Activated CD4-positive, alpha-beta T cell treated with anti-CD3 and anti-CD28 coated beads, Interleukin-2, amount 50 U/mL, for 48 hours (primary cell): ENCODE measurements at regions not wholly inside any gene's neighbourhood (a gene's known extent, or its start where the extent isn't known, plus 50 kb on each side); places are given as distances from the start of the nearest gene placed in this dataset.
"Not testable (repeated sequence)": the region's sequence is repeated elsewhere in the genome, so short reads cannot be mapped to it uniquely, and the experiment has no call there.

Experiments
- DNase-seq, 2 experiments: peaks; one replicate each; pipeline ENCODE4 v3.0.0-alpha.2; 2020

DNA sequence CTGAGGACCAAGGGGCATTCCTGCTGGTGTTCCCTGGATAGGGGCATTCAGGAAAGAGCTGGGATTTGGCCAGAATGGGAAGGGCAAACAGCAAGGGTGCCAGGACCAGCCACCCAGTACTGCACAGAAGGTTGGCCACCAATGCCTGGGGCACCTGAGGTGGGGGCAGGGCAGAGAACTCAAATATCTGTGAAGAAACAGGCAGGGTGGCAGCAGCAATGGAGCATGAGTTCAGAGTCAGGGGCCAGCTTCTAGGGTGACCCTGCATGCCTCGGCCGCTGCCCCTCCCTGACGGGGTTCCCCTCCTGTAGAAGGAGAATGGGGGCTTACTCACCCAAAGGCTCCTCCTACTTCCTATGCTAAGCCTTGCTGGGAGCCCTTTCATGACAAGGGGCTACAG lies 79.3 kb upstream of the SHANK2 start:
- DNase-seq, result no peak

DNA sequence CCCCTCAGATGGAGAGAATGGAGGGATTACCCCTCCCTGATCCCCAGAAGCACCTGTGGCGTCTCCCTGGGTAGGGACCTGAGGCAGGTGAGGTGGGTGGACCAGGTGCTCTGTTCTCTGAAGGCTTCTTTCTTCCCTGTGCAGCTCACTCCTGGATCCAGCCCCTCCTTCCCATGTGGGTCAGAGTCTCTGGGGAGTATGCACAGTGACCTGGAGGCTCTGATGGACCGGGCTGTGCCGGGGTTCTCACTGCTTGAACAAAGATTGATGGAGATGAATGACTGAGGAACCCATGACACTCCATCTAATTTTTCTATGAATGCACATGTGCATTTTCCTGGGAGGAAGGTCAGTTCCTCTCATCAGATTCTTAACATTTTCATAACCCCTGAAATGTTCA lies 78.6 kb upstream of the SHANK2 start:
- no peak for DNase-seq

DNA sequence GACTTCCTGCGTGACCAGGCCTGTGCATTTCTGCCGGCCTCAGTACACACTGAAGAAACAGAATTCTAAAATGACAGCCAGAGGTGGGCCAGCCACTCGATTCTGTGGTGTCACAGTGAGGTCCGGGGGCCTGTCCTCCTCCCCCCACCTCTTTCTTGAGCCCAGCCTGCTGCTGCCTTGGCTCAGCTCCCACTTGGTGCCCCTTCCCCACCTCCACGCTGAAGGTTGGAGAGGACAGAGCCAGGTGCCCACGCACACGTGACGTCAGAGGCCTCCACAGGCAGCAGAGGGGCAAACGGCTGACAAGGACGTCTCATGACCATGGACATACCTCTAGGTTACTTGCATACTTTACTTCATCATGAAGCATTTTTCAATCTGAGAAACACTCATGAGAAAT lies 78.0 kb upstream of the SHANK2 start:
- no peak for DNase-seq

DNA sequence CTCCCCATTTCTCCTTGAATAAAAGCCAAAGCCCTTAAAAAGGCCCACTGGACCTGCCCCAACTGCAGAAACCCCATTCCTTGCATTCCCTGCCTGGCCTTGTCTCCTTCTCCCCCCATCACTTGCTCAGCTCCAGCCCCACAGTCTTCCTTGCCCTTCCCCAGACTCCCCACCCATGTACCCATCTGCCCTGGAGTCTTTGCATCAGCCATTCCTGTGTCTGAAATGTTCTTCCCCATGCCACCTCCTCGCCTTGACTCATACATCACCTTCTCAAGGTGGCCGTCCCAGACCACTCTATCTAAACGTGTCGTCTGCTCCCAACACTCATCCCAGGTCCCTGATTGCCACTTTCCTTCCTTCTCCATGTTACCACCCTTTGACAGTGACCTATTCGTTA lies 77.4 kb upstream of the SHANK2 start:
- no peak for DNase-seq

DNA sequence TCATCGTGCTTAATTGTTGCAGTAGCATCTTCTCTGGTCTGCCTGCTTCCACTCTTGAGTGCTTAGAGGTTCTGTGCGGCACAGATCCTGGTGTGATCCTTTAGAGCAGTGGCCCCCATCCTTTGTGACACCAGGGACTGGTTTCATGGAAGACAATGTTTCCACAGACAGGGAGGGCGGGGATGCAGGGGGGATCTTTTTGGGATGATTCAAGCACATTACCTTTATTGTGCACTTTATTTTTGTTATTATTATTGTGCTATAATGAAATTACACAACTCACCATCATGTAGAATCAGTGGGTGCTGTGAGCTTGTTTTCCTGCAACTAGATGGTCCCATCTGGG lies 76.8 kb upstream of the SHANK2 start:
- DNase-seq, result no peak

DNA sequence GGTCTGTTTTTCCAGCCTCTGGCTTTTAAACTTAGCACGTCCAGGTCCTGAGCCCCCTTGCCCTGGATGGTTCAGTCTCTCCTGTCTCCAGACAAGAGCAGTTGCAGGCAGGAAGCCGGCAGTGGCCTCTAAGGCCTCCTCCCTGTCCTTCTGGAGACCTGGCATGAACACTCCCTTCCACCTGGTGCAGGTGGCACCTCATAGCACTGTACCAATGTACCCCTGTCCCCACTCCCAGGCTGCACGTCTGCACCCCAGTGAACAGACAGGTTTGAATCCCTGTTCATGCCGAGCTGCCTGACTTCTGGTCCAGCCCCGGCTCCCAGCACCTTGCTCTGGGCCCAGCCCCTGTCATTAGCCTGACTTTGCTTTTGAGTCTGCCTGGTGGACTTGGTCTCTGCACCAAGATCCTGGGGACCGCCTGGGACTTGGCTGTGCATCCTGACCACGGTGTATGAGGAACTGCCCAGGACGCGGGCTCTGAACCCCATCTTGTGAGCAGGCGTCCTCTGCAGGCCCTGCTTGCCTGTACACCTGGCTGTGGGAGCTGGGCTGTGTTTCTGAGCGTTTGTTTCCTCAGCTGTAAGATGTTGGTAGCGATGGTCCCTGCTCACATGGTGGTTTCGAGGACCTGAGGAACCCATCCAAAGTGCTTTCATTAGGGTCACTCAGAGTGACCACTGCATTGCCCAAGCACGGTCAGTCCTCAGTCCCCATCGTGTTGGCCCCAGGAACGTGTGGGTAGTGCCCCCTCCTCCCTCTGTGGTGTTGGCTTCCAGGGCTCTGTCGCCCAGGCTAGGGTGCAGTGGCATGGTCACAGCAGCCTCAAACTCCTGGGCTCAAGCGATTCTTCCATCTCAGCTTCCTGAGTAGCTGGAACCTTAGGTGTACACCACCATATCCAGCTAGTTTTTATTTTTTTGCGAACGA lies 75.0 kb upstream of the SHANK2 start:
- no peak for DNase-seq

DNA sequence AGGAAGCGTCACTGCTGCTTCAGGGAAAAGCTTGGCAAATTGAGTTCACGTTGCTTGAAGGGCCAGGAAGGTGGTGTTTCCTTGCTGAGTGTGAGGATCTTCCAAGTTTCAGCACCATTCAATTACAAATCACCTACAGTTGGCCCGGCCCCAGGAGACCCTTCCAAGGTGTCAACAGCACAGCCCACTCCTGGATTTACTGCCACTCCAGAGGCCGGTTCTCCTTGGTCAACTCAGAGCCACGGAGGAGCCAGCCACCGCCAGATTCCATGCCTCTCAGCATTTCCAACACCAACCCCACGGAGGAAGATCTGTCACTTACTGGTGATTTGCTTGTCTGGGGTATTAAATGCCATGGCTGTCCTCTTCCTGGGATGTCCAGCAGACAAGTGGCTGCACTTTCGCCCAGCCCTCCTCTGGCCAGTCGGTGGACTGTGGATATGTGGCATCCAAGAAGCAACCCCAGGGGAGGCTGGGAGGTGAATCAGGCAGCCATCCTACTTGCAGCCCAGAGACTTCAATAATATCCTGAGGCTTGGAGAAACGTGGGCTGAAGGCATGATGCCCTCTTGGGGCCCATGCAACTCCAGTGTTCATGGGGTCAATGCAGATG lies 74.1 kb upstream of the SHANK2 start:
- no peak for DNase-seq

DNA sequence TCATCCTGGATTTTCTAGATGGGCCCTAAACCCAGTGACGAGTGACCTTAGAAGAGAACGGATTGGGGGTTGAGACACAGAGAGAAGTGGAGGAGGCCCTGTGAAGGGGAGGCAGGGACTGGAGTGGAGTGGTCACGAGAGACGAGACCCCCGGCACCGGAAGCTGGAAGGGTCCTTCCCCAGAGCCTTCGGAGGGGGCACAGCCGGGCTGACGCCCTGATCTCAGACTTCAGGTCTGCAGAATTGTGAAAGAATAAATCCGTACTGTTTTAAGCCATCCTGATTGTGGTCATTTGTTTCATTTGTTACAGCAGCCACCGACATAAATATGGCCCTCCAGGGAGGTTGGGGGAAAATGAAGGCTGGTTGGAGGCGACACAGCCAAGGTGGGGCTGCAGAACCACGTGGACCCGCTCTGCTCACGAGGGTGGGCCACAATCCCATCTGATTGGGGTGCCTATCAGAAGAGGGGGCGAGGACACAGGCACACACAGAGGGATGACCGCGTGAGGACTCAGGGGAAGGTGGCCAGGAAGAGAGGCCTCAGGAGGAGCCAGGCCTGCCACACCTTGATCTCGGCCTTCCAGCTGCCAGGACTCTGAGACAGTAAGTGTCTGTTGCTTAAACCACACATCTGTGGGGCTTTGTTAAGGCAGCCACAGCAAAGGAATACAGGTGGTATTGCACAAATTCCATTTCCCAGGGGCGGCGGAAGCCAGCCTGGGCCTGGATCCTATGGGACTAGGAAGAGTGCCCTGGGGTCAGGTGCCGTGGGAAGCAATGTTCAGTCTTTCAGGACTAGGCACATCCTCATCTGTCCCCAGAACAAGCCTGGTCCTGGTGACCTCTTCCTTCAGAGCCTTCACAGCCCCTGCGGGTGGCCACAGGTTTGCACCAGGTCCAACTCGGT lies 73.3 kb upstream of the SHANK2 start:
- no peak for DNase-seq

DNA sequence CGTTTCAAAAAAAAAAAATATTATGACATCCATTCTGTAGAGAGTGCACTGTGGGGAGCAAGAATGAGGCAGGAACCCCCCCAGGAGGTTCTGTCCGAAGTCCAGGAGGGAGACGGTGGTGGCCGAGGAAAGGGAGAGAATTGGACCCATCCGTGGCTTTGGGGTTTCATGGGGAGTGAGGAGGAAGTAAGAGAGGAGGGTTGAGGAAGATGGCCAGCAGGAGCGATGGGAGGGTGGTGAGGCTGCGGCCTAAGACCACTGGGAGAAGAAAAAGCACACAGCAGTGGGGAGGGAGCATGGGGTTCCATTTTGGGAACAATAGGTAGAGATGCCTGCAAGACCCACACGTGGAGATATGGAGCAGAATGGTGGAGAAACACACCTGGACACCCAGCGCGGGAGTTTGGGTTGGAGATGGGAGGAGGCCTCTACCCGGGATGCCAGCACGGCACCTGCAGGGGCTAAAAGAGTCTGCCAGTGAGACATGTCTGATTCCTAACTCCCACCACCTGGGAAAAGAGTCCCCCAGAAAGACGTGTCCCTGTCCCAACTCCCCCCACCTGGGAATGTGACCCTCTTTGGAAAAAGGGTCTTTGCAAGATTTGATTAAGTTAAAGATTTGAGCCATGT lies 72.5 kb upstream of the SHANK2 start:
- no peak for DNase-seq

DNA sequence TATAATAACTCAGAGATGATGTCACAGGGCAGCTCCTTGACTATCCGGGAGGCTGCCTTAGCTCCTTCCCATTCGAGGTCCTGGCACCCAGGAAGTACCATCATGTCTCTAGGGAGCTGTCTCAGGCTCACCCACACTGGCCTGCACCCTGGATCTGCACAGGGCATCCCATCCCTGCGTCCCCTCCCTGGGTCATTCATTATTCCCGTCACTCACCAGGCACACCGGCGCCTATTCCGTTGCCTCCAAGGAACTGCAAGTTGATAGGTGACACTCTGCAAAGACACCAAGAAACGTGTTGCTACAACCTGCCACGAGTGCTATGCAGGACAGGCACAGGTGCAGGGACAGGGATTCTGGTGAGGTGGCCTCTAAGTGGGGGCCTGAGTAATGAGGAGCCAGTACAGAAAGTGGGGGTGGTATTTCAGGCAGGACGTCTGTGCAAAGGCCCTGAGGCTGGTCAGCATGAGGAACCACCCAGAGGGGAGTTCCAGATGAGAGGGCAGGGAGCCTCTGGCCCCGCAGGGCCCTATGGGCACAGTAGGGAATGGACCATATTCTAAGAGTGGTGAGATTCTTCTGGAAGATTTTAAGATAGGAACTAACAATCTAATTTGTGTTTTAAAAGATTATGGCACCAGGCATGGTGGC lies 71.6 kb upstream of the SHANK2 start:
- no peak for DNase-seq

DNA sequence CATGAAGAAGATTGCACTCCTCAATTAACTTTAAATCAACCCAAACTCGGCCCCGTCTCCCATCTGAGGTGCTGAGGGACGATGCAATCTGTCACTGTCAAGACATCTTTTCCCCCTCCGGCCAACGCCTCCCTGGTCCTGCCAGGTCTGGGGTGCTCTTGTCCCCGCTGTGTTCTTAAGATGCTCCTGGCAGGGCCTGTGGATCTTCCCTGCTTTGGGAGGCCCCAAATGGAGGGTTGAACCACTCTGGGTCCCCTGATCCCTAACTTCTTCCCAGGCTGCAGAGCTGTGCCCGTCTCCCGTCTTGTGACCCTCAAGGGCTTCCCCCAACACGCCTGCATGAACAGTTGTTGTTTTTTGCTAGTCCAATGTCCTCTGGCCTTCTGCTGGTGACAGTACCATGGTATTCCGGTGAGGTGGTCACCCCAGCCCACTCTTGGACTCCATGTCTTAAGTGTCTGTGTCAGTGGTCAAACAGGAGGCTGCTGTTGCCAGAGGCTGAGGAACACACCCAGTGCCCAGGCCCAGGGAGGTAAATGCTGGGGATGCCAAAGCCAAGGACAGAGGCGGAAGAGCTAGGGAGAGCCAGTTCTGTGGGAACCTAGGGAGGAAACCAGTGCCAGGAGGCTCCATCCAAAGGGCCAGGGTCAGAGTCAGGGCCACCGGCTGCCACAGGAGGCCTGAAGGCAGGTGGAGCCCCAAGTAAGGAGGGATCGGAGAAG lies 70.6 kb upstream of the SHANK2 start:
- no peak for DNase-seq

DNA sequence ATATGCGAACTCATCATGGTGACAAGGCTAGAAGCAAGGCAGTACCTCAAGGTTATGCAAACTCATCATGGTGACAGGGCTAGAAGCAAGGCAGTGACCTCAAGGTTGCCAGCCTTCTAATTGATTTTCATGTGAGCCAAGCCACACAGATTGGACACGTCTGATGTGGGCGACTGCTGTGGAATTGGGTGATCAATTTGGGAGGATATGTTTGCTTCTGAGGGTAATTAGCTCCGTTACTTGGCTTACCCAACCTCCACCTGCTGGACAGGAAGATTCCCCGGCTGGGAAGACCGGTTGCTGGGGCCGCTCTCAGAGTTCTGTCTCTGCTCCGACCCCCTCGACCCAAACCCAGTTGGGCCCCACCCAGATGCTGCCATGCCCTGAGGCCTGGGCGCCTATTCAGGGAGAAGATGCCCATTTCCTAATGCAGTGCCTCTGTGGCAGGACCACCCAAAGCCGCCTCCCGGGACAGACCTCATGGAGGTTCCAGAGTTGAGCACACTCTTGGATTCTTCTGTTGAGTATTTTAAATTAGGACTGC lies 69.9 kb upstream of the SHANK2 start:
- DNase-seq, result no peak

DNA sequence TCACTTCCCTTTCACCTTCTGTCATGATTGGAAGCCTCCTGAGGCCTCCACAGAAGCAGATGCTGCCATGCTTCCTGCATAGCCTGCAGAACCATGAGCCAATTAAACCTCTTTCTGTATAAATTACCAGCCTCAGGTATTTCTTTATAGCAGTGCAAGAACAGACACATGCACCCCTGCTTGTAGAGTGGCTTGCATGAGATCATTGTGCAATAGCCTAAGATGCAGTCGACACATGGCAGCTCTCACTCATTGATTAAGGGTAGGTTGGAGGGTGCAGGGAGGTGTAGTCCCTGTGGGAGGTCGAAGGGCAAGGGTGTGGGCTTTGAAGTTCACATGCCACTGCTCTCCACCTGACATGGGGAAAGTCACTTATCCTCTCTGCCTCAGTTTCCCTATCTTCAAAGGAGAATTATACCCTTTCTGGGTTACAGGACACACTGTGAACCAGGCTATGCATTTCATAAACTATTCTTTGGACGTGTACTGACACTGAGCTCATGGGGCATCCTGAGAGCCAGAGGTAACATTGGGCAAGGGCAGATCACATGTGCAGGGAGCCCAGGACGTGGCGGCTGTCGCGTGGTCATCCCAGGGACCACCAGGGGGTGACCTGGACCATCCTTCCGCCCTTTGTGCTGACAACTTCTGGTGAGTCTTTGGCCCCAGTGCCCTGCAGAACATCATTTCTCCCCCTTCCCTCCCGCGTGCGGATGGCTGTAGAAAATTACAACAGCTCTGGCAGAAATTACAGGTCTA lies 69.2 kb upstream of the SHANK2 start:
- DNase-seq, result no peak

DNA sequence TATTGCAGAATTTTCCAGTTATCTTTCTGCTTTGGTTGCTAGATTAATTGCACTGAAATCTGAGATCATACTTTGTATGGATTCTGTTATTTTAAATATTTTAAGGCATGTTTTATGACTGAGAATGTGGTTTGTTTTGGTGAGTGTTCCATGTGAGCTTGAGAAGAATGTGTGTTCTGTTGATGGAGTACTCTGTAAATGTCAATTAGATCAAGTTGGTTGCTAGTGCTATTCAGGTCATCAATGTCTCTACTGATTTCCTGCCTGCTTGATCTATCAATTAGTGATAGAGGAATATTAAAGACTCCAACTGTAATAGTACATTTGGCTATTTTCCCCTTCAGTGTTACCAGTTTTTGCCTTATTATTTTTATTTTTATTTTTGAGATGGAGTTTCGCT lies 64.3 kb upstream of the SHANK2 start:
- DNase-seq, result no peak

DNA sequence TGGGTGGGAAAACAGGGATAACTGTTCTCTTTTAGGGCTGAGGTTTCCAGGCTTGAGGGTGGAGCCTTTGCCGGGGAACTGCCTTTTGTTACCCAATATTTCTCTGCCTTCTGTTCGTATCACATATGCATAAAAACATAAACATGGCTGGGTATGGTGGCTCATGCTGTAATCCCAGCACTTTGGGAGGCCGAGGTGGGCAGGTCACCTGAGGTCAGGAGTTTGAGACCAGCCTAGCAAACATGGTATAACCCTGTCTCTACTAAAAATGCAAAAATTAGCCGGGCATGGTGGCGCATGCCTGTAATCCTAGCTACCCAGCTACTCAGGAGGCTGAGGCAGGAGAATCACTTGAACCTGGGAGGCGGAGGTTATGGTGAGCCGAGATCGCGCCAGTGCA lies 60.2 kb upstream of the SHANK2 start:
- DNase-seq, result not testable (repeated sequence)

DNA sequence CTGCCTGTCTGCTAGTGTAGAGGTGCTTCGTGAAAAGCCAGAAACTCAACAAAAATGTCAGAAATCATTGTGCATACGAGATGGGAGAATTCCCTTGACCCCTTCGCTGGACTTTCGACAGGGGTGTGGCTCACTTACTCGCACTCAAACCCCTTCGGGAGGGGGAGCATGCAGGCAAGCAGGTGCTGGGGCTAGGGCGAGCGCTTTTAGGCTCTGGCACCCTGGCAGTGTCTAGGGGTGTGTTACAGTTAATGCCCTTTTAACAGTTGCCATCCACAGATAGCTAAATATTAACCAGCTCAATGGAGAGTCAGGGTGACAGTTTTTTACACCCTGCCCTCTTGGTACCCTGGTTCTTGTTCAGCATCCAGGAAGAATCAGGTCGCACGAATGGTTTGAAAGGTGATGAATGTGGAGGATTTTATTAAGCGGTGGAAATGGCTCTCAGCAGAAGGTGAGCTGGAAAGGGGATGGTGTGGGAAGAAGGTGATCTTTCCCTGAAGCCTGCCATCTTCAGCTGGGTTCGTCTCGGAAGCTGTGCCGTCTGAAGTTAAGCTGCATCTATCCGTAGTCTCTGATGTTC lies 59.6 kb upstream of the SHANK2 start:
- no peak for DNase-seq

DNA sequence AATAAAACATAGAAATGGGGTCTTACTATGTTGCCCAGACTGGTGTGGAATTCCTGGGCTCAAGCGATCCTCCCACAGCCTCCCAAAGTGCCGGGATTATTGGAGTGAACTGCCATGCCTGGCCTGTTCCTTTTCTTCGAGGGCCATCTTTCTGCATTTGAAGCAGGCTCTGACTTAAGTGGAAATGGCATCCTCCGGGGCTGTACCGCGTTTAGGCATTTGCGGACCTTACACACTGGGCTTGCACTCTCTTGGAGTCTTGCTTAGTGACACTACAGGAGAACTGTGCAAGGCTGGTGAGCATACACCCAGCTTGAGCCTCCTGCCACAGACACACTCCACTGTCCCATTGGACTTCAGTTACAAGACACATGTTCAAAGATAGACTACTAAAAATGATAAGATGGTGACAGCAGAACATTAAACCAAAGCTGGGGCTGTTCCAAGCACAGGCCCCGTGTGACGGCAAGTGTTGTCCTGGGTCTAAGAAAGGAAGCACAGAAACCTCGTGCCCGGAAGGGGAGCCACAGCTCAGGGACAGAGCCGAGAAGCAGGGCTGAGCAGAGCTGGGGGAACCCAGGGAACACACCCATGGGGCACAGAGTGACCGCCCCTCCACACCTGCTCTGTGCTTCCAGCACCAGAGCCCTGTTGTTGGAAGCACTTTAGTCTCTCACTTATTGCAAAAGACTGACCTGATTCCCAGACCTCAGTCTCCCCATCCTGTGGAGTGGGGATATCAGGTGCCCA lies 59.0 kb upstream of the SHANK2 start:
- DNase-seq, result no peak

DNA sequence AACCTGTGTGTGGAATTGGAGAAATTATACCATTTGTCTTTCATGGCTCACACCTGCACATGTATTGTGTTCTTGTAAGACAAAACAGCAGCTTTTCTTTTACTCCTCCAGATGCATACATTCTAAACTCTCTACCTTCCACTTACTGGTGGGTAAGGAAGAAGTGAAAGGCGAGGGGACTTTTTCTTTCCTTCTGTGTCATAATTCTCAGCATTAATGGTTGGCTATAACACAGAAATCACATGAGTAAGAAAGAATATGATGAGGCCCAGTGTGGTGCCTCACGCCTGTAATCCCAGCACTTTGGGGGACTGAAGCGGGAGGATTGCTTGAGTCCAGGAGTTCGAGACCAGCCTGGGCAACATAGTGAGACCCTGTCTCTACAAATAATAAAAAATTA lies 57.8 kb upstream of the SHANK2 start:
- DNase-seq, result no peak

DNA sequence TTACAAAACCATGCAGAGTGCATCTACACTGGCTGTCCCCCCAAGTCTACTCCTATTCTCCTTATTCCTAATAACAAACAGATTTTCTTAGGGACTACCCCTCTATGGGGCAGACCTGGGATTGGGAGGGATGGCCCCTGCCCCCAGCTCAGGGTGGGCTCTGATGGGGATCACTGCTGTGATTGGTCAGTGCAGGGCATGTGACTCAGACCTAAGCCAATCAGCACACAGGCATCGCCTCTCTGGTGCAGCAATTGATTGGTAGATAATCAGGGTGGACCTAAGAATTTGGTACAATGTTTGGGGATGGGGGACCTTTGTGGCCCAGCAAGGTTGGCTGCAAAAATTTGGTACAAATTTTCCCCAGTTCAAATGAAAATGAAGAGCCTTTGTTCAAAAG lies 57.2 kb upstream of the SHANK2 start:
- DNase-seq, result no peak

DNA sequence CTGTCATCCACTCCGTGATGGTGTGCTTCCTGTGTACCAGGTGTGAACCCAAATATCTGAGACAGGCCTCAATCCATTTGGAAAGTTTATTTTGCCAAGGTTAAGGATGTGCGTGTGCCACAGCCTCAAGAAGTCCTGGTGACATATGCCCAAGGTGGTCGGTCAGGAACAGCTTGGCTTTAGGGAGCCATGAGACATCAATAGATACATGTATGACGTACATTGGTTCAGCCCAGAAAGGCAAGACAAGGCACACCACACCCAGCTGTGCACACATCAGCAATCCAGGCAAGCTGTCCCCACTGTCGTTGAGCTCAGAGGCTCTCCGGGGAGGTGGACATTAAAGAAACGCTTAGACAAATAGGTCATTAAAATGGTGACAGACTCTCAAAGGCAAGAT lies 56.8 kb upstream of the SHANK2 start:
- no peak for DNase-seq
